K562 (cell line): ENCODE measurements at regions not wholly inside any gene's neighbourhood (a gene's known extent, or its start where the extent isn't known, plus 50 kb on each side); places are given as distances from the start of the nearest gene placed in this dataset.

Experiments used
- ATF1 ChIP-seq, 2 experiments: fragments of 450-650 bp in 1 of 2; IDR thresholded peaks; 2 replicates each; pipeline ENCODE4 v1.6.1; 2016; ENCODE audit warnings: missing compliant biosample characterization in 1 of 2, missing genetic modification characterization in 1 of 2
- CBX1 ChIP-seq: sonication (generic); IDR thresholded peaks from 2 replicates; pipeline ENCODE4 v1.6.1; 2016; ENCODE audit warnings: antibody characterized with exemption, low read depth, mild to moderate bottlenecking
- CREB1 ChIP-seq, 2 experiments: sonication (generic) in 1 of 2; formaldehyde crosslinking in 1 of 2; IDR thresholded peaks; 2 replicates each; pipeline versions ENCODE4 v1.6.1 to v1.8.0; 2012 to 2022; ENCODE audit warnings: inconsistent platforms in 1 of 2, mild to moderate bottlenecking in 1 of 2, missing genetic modification reagents in 1 of 2, moderate library complexity in 1 of 2
- HMGXB4 ChIP-seq: sonication (generic); formaldehyde crosslinking; IDR thresholded peaks from 2 replicates; pipeline ENCODE4 v1.8.1; 2023; ENCODE audit warnings: mild to moderate bottlenecking, missing genetic modification reagents
- IRF9 ChIP-seq: fragments of 450-650 bp; IDR thresholded peaks from 2 replicates; pipeline ENCODE4 v1.6.1; 2016; ENCODE audit warnings: missing biosample characterization, missing genetic modification characterization
- KLF10 ChIP-seq: fragments of 250-450 bp; sonication (Bioruptor Pico); IDR thresholded peaks from 2 replicates; pipeline ENCODE4 v1.6.1; 2021; ENCODE audit warnings: matching md5 sums
- MAFK ChIP-seq: IDR thresholded peaks from 2 replicates; pipeline ENCODE4 v1.6.1; 2011; ENCODE audit warnings: low read length, improper control_type of control experiment
- MAZ ChIP-seq, 2 experiments: fragments of 450-650 bp in 1 of 2; sonication (generic) in 1 of 2; formaldehyde crosslinking; IDR thresholded peaks in 1 of 2; conservative IDR thresholded peaks in 1 of 2; 2 replicates each; pipeline versions ENCODE4 v1.4.0 to v1.5.0; 2020; ENCODE audit warnings: mild to moderate bottlenecking in 1 of 2, missing genetic modification reagents in 1 of 2
- PATZ1 ChIP-seq: fragments of 250-450 bp; sonication (Bioruptor Pico); IDR thresholded peaks from 2 replicates; pipeline ENCODE4 v1.5.0; 2020; ENCODE audit warnings: mild to moderate bottlenecking, borderline replicate concordance
- RFX5 ChIP-seq: IDR thresholded peaks from 2 replicates; pipeline ENCODE4 v1.6.1; 2011; ENCODE audit warnings: low read depth, mild to moderate bottlenecking, improper control_type of control experiment, low read length
- TEAD4 ChIP-seq, 2 experiments: sonication (generic) in 1 of 2; formaldehyde crosslinking in 1 of 2; IDR thresholded peaks; 2 replicates each; pipeline versions ENCODE4 v1.6.1 to v1.8.0; 2012 to 2022; ENCODE audit warnings: borderline replicate concordance in 1 of 2, inconsistent platforms in 1 of 2, low read length in 1 of 2, mild to moderate bottlenecking in 1 of 2, missing genetic modification reagents in 1 of 2
- TF ChIP-seq, protein P1 (sequence below): sonication (generic); formaldehyde crosslinking; IDR thresholded peaks from 2 replicates; pipeline ENCODE4 v1.8.1; 2023; ENCODE audit warnings: mild to moderate bottlenecking, missing genetic modification reagents, moderate library complexity
- TF ChIP-seq, protein P2 (sequence below): sonication (generic); formaldehyde crosslinking; IDR thresholded peaks from 2 replicates; pipeline ENCODE4 v1.8.0; 2022; ENCODE audit warnings: missing genetic modification reagents, mild to moderate bottlenecking, borderline replicate concordance
- TF ChIP-seq, protein P3 (sequence below), 3 experiments: IDR thresholded peaks in 2 of 3; conservative IDR thresholded peaks in 1 of 3; 2 replicates each; pipeline ENCODE4 v1.5.1; 2011 to 2012; ENCODE audit warnings: low read length in 3 of 3, mild to moderate bottlenecking in 3 of 3, control low read depth in 2 of 3, improper control_type of control experiment in 1 of 3, inconsistent platforms in 1 of 3, low read depth in 1 of 3, mixed read lengths in 1 of 3, moderate library complexity in 1 of 3; ENCODE audit not compliant: insufficient read depth in 2 of 3

DNA sequence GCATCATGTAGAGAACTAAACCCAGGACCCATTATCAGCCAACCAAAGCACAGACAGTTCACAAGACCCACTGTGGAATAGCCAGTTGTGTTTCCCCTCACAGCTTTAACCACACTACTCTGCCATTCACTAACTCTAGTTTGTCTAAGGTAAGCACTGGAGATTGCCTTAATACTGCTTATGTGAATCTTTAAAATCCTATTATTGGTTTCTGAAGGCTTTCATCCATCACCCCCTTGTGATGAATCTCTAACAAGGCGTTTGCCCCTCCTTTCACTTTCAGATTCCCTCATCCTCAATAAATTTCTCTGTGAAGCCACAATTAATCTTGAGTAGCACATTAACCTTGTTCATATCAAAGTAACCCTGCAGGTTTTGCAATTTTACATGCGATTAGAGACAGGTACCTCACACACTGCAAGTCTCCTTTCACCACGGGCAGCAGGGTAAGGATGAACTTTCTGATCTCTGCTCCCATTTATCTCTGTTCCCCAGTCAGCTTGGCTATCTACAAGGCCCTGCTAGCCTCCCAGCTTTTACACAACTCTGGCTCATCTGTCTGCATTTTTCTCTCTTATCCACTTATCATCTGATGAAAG is 785.6 kb downstream of the REEP3 start:
- TF ChIP-seq RFX5 = no peak
- TF ChIP-seq, protein P1, sequence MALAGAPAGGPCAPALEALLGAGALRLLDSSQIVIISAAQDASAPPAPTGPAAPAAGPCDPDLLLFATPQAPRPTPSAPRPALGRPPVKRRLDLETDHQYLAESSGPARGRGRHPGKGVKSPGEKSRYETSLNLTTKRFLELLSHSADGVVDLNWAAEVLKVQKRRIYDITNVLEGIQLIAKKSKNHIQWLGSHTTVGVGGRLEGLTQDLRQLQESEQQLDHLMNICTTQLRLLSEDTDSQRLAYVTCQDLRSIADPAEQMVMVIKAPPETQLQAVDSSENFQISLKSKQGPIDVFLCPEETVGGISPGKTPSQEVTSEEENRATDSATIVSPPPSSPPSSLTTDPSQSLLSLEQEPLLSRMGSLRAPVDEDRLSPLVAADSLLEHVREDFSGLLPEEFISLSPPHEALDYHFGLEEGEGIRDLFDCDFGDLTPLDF = no peak
- no peak for TF ChIP-seq CBX1
- no peak for TF ChIP-seq CREB1 (IDR thresholded peaks at IDR 0.05)
- TF ChIP-seq CREB1 (CRISPR knock-in tag; IDR thresholded peaks at IDR 0.05) = no peak
- TF ChIP-seq HMGXB4 (CRISPR knock-in tag) = no peak
- no peak for TF ChIP-seq MAFK
- no peak for TF ChIP-seq KLF10
- no peak for TF ChIP-seq MAZ (CRISPR knock-in tag; conservative IDR thresholded peaks at IDR 0.05 in 1 of 2, IDR thresholded peaks at IDR 0.05 in 1 of 2)
- TF ChIP-seq, protein P2, sequence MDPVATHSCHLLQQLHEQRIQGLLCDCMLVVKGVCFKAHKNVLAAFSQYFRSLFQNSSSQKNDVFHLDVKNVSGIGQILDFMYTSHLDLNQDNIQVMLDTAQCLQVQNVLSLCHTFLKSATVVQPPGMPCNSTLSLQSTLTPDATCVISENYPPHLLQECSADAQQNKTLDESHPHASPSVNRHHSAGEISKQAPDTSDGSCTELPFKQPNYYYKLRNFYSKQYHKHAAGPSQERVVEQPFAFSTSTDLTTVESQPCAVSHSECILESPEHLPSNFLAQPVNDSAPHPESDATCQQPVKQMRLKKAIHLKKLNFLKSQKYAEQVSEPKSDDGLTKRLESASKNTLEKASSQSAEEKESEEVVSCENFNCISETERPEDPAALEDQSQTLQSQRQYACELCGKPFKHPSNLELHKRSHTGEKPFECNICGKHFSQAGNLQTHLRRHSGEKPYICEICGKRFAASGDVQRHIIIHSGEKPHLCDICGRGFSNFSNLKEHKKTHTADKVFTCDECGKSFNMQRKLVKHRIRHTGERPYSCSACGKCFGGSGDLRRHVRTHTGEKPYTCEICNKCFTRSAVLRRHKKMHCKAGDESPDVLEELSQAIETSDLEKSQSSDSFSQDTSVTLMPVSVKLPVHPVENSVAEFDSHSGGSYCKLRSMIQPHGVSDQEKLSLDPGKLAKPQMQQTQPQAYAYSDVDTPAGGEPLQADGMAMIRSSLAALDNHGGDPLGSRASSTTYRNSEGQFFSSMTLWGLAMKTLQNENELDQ = no peak
- no peak for TF ChIP-seq TEAD4 (IDR thresholded peaks at IDR 0.05; ENCODE audit: low read length)
- TF ChIP-seq TEAD4 (CRISPR knock-in tag; IDR thresholded peaks at IDR 0.05; ENCODE audit: borderline replicate concordance) = no peak
- no peak for TF ChIP-seq IRF9 (tag)
- no peak for TF ChIP-seq PATZ1 (CRISPR knock-in tag)
- TF ChIP-seq ATF1 (CRISPR knock-in tag; IDR thresholded peaks at IDR 0.05) = no peak
- no peak for TF ChIP-seq ATF1 (tag; IDR thresholded peaks at IDR 0.05)
- TF ChIP-seq, protein P3, sequence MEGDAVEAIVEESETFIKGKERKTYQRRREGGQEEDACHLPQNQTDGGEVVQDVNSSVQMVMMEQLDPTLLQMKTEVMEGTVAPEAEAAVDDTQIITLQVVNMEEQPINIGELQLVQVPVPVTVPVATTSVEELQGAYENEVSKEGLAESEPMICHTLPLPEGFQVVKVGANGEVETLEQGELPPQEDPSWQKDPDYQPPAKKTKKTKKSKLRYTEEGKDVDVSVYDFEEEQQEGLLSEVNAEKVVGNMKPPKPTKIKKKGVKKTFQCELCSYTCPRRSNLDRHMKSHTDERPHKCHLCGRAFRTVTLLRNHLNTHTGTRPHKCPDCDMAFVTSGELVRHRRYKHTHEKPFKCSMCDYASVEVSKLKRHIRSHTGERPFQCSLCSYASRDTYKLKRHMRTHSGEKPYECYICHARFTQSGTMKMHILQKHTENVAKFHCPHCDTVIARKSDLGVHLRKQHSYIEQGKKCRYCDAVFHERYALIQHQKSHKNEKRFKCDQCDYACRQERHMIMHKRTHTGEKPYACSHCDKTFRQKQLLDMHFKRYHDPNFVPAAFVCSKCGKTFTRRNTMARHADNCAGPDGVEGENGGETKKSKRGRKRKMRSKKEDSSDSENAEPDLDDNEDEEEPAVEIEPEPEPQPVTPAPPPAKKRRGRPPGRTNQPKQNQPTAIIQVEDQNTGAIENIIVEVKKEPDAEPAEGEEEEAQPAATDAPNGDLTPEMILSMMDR (IDR thresholded peaks at IDR 0.05 in 2 of 3, conservative IDR thresholded peaks at IDR 0.05 in 1 of 3; ENCODE audit: insufficient read depth in 2 of 3, low read depth in 1 of 3, low read length in 3 of 3) = no peak
